ENCODE measurements at regions not wholly inside any gene's neighbourhood (a gene's known extent, or its start where the extent isn't known, plus 50 kb on each side); places are given as distances from the start of the nearest gene placed in this dataset.

- in situ Hi-C loops (cut with HindIII; ENCODE audit: low sequenced_read_pairs), result no loop called here
- H3K4me3 ChIP-seq (ENCODE audit: low read depth, low read length), result no peak overlapping the region
- DNase-seq (ENCODE audit: low read depth, low spot score), result no peak
- TF ChIP-seq, protein P1, sequence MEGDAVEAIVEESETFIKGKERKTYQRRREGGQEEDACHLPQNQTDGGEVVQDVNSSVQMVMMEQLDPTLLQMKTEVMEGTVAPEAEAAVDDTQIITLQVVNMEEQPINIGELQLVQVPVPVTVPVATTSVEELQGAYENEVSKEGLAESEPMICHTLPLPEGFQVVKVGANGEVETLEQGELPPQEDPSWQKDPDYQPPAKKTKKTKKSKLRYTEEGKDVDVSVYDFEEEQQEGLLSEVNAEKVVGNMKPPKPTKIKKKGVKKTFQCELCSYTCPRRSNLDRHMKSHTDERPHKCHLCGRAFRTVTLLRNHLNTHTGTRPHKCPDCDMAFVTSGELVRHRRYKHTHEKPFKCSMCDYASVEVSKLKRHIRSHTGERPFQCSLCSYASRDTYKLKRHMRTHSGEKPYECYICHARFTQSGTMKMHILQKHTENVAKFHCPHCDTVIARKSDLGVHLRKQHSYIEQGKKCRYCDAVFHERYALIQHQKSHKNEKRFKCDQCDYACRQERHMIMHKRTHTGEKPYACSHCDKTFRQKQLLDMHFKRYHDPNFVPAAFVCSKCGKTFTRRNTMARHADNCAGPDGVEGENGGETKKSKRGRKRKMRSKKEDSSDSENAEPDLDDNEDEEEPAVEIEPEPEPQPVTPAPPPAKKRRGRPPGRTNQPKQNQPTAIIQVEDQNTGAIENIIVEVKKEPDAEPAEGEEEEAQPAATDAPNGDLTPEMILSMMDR (IDR thresholded peaks at IDR 0.05; ENCODE audit: low read depth, low read length), result no peak
Measured at GRCh38 chr7:7090460-7090859, 91.9 kb upstream of the C1GALT1 start.

DNA sequence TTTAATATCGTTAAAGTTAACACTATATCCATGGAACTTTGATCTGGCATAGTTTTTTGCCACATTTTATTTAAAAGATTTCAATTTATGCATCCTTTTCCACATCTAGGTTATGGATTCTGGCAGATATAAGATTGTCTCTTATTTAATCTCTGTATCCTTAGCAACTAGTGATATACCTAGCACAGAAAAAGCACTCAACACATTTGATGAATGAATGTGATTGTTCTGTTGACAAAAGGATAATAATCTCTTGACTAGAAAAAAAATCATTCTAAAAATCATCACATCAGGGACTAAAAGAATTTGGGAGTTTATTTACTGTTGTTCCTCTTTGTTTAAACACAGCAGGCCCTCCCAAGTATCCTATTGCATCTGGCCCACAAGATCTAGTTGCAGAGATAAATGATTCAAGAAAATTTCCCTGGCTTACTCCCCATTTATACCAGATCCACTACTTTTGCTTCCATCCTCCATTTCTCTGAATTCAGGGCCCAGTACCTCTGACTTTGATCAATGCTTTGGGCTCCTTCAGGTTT lies 84.0 kb upstream of the C1GALT1 start:
- in situ Hi-C loops (cut with HindIII; ENCODE audit: low sequenced_read_pairs), result no loop called here
- TF ChIP-seq, protein P1 (IDR thresholded peaks at IDR 0.05; ENCODE audit: low read depth, low read length), result no peak
- DNase-seq (ENCODE audit: low read depth, low spot score), result no peak
- no peak overlapping the region for H3K4me3 ChIP-seq (ENCODE audit: low read depth, low read length)

- TF ChIP-seq, protein P1 (IDR thresholded peaks at IDR 0.05; ENCODE audit: low read depth, low read length), result no peak
- H3K4me3 ChIP-seq (ENCODE audit: low read depth, low read length), result no peak overlapping the region
- in situ Hi-C loops (cut with HindIII; ENCODE audit: low sequenced_read_pairs), result no loop called here
- DNase-seq (ENCODE audit: low read depth, low spot score), result peak; percentile 94
Measured at GRCh38 chr7:7099584-7100014, 82.7 kb upstream of the C1GALT1 start.

DNA sequence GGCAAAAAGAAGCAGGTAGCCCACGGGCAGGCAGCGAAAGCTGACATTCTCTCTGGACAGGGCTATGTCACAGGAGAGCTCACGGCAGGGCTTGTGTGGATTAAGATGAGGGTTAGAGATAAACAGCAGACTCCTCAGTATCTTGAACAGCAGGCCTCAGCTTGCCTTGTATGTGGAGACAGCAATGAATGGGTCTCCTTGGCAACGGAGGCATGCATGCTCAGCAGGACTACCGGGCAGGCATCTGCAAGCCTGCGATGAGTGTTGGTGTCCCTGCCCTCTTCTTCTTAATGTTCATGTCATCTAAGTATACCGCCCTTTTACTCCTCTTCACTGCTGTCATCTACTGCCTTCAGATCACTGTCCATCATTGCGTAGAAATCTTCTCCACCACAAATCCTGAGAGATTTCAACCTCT lies 81.9 kb upstream of the C1GALT1 start:
- in situ Hi-C loops (cut with HindIII; ENCODE audit: low sequenced_read_pairs), result no loop called here
- TF ChIP-seq, protein P1 (IDR thresholded peaks at IDR 0.05; ENCODE audit: low read depth, low read length), result no peak
- DNase-seq (ENCODE audit: low read depth, low spot score), result peak; percentile 15
- no peak overlapping the region for H3K4me3 ChIP-seq (ENCODE audit: low read depth, low read length)

- in situ Hi-C loops (cut with HindIII; ENCODE audit: low sequenced_read_pairs), result no loop called here
- no peak overlapping the region for H3K4me3 ChIP-seq (ENCODE audit: low read depth, low read length)
- TF ChIP-seq, protein P1 (IDR thresholded peaks at IDR 0.05; ENCODE audit: low read depth, low read length), result no peak
- no peak for DNase-seq (ENCODE audit: low read depth, low spot score)
Measured at GRCh38 chr7:7102906-7103305, 79.4 kb upstream of the C1GALT1 start.

GRCh38 chr7:7103343-7104313 lies 78.7 kb upstream of the C1GALT1 start:
- TF ChIP-seq, protein P1 (IDR thresholded peaks at IDR 0.05; ENCODE audit: low read depth, low read length), result peak; percentile 56
- no peak overlapping the region for H3K4me3 ChIP-seq (ENCODE audit: low read depth, low read length)
- DNase-seq (ENCODE audit: low read depth, low spot score), result peak; percentile 82
- in situ Hi-C loops (cut with HindIII; ENCODE audit: low sequenced_read_pairs), result no loop called here
